AG04449 (cell line): ENCODE measurements at regions not wholly inside any gene's neighbourhood (a gene's known extent, or its start where the extent isn't known, plus 50 kb on each side); places are given as distances from the start of the nearest gene placed in this dataset.

Experiments used
- CTCF ChIA-PET: fragments of 350-600 bp; formaldehyde crosslinking; extraction: SDS; loops from one replicate; lab custom pipeline; 2021; ENCODE audit warnings: antibody characterized with exemption; lab: Yijun Ruan, JAX
- POLR2A ChIA-PET: fragments of 400-600, 350-600 bp; formaldehyde crosslinking; extraction: SDS; loops from one replicate; lab custom pipeline; 2020; ENCODE audit warnings: antibody characterized with exemption, inconsistent platforms; lab: Yijun Ruan, JAX
- DNase-seq: peaks from one replicate; pipeline ENCODE4 v3.0.0-alpha.2; 2010; ENCODE audit warnings: low read depth, low spot score
- H3K4me3 ChIP-seq: 2 replicates; pipeline ENCODE4 v1.5.1; 2011; ENCODE audit warnings: low read depth, mild to moderate bottlenecking, control low read depth, low read length
- CTCF ChIP-seq: IDR thresholded peaks from one replicate; pipeline ENCODE4 v1.5.1; 2011; ENCODE audit warnings: mild to moderate bottlenecking, moderate library complexity, low read length, control low read depth, inconsistent platforms; ENCODE audit not compliant: insufficient read depth; ENCODE audit errors: missing control alignments

- H3K4me3 ChIP-seq: no peak overlapping the region
- ChIA-PET POLR2A (no interaction called here), CTCF (no interaction called here)
- no peak for DNase-seq
- TF ChIP-seq CTCF: no peak
These were observed 688.1 kb downstream of the BRD1 start for GRCh38 chr22:49139492-49140151.

GRCh38 chr22:49138250-49138790 is 689.4 kb downstream of the BRD1 start:
- H3K4me3 ChIP-seq: no peak overlapping the region
- POLR2A ChIA-PET: no interaction called here
- CTCF ChIA-PET: no interaction called here
- DNase-seq: no peak
- TF ChIP-seq CTCF: no peak

GRCh38 chr22:49137206-49137840 is 690.4 kb downstream of the BRD1 start:
- ChIA-PET CTCF (no interaction called here), POLR2A (no interaction called here)
- no peak for TF ChIP-seq CTCF
- no peak for DNase-seq
- no peak overlapping the region for H3K4me3 ChIP-seq

- CTCF ChIA-PET: no interaction called here
- H3K4me3 ChIP-seq: no peak overlapping the region
- DNase-seq: no peak
- no peak for TF ChIP-seq CTCF
- POLR2A ChIA-PET: no interaction called here
These were observed 690.9 kb downstream of the BRD1 start for GRCh38 chr22:49136816-49137180.

- ChIA-PET CTCF (no interaction called here), POLR2A (no interaction called here)
- no peak overlapping the region for H3K4me3 ChIP-seq
- TF ChIP-seq CTCF: no peak
- no peak for DNase-seq
These were observed 691.4 kb downstream of the BRD1 start for GRCh38 chr22:49136041-49136815.

GRCh38 chr22:49134076-49134475 is 693.6 kb downstream of the BRD1 start:
- no peak for DNase-seq
- no peak for TF ChIP-seq CTCF
- POLR2A ChIA-PET: no interaction called here
- CTCF ChIA-PET: no interaction called here
- H3K4me3 ChIP-seq: no peak overlapping the region
